ENCODE measurements at regions not wholly inside any gene's neighbourhood (a gene's known extent, or its start where the extent isn't known, plus 50 kb on each side); places are given as distances from the start of the nearest gene placed in this dataset.

DNA sequence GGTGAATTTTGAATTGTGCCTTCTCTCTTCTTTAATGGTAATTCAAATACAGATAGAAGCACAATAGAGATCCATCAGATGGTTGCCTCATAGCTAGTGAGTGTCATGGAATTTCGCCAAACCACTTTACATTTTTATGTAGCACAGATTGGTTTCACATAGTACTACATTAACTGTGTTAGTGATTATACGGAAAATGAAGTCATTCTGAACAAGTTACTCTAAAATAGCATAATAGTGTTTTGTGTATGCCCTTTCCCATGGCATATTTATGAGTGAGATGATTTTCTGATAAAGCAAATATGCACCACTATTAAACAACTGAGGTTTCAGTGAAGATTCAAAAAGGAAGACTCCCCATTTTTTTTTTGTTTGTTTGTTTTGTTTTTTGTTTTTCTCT, 1623.5 kb downstream of the PCDH9 start:
- TF ChIP-seq CTCF (IDR thresholded peaks at IDR 0.05; ENCODE audit: low read length) (no peak), EZH2 (optimal IDR thresholded peaks at IDR 0.05; ENCODE audit: low read depth, low read length) (no peak)

All from MM.1S (cell line).